ENCODE measurements at regions not wholly inside any gene's neighbourhood (a gene's known extent, or its start where the extent isn't known, plus 50 kb on each side); places are given as distances from the start of the nearest gene placed in this dataset.

DNA sequence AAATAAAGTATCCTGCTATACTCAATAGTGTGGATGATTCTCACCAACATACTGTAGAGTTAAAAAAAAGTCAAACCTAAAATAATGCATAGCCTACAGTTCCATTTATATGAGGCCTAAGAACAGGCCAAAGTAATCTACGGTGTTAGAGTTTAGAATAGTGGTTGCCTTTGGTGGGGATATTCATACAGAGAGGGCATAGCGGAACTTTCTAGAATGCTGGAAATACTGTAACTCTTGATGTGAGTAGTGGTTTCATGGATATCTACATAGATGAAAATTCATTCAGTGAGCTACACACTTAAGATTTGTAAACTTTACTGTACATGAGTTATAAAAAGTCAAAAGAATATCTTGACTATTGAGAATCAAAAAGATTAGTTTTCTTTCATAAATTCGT lies 349.9 kb upstream of the NFE2L3 start:
- DNase-seq = no peak

- no peak for DNase-seq
Measured at GRCh38 chr7:25802473-25802872, 349.5 kb upstream of the NFE2L3 start.

- DNase-seq = peak in 1 of 56 donors; percentile 1
Measured at GRCh38 chr7:25803117-25803887, 348.7 kb upstream of the NFE2L3 start.

- no peak for DNase-seq
Measured at GRCh38 chr7:25804154-25804553, 347.8 kb upstream of the NFE2L3 start.

GRCh38 chr7:25805027-25805687 lies 346.8 kb upstream of the NFE2L3 start:
- no peak for DNase-seq

DNA sequence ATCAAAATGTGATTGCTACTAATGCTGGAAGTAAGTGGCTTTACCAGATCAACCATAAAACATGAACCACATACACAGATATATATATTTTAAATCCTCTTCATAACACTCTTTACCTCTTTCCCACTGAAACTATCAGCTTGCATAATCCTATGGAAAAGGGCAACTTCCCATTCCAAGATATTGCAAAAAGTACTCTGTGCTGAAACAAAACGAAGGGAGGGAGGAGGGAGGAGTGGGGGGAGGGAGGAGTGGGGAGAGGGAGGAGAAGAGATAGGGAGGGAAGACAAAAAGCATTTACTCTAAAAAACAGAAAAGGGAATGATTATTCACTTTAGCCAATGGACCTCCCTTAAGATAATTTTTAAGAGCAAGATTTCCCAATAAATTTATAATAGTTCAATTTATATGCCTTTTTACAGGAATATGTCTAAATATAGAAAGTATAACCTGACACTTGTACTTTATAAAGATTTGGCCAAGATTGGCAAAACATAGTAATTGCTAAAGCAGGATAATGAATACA lies 344.8 kb upstream of the NFE2L3 start:
- no peak for DNase-seq

- DNase-seq = no peak
Measured at GRCh38 chr7:25809441-25809840, 342.6 kb upstream of the NFE2L3 start.

- no peak for DNase-seq
Measured at GRCh38 chr7:25812086-25812850, 339.7 kb upstream of the NFE2L3 start.

GRCh38 chr7:25813381-25813780 lies 338.6 kb upstream of the NFE2L3 start:
- DNase-seq = no peak

DNA sequence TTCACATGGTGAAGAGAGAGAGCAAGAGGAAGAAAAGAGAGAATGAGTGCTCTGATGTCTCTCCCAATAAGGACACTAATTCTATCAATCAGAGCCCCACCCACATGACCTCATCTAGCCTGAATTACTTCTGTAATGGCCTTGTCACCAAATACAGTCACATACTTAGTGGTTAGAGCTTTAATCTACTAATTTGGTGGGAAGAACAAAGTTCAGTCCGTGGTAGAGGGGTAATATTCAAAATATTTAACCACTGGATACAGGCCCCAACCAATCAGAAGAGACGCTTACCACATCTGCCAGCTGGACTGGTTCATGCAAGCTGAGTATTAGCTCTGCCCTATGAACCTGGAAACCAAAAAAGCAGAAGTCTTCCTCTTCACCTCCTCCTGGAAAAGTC lies 336.3 kb upstream of the NFE2L3 start:
- DNase-seq = no peak

DNA sequence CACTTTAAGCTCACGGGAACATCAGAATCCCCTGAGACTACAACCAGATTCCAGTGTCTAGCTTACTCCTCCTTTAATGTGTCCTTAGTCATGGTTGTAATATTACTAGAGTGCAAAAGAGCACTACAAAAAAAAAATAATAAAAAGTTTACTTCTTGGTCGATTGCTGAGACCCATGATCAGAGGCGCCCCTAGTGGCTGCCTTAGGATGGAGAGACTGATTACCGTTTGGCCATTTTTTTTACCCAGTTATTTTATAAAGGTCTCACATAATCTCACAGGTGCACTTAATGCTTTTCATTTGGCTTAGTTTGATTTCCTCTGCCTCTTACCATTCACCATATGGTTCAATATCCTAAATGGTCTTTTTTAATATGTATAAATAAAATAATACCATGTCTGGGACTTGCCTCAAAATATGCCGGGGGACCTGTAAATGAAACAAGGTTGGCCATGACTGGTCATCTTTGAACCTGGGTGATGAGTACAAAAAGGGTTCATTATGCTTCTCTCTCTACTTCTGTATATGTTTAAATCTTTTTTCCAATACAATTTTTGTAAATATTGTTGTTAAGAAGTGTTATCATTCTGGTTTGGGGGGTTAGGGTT lies 331.5 kb upstream of the NFE2L3 start:
- DNase-seq = no peak

DNA sequence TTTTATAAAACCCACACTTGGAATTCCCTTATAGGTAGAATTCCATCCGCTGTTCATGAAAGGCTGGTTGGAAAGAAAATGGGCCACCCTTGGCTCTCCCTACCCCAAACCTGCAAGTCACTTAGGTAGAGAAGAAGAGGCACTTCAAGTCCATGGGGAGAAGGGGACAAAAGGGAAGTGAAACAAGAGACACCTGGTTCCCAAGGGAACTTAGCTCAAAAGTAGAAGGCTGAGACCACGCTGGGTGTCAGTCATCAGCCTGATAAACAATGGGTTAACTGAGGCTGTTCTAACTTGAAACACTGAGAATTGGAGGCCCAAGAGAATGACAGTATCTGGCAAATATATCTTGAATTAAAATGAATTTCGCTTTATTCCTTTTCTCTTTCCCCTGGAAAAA lies 330.8 kb upstream of the NFE2L3 start:
- no peak for DNase-seq

- DNase-seq = no peak
Measured at GRCh38 chr7:25822823-25823222, 329.2 kb upstream of the NFE2L3 start.

DNA sequence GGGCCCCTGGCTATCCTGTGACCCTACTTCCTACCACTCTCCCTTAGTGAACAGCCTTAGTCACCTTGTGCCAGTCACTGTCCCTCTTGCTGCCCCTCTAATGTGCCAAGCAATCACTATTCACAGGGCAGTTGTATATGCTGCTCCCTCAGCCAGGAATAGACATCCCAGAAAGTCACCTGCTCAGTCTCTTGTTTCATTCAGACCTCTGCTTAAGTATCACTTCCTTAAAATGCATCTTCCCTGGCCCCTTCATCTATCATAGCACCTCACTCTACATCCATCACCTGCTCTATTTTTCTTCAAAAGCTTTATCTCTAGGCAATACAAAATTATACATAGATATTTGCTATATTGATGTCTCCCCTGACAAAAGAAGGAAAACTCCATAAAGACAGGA lies 328.4 kb upstream of the NFE2L3 start:
- no peak for DNase-seq

DNA sequence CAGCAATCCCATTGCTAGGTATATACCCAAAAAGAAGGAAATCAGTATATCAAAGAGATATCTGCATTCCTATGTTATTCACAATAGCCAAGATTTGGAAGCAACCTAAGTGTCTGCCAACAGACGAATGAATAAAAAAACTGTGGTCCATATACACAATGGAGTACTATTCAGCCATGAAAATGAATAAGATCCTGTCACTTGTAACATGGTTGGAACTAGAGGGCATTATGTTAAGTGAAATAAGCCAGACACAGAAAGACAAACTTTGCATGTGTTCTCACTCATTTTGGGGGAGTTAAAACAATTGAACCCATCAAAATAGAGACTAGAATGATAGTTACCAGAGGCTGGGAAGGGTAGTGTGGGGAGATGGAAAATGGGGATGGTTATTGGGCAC lies 323.5 kb upstream of the NFE2L3 start:
- no peak for DNase-seq

DNA sequence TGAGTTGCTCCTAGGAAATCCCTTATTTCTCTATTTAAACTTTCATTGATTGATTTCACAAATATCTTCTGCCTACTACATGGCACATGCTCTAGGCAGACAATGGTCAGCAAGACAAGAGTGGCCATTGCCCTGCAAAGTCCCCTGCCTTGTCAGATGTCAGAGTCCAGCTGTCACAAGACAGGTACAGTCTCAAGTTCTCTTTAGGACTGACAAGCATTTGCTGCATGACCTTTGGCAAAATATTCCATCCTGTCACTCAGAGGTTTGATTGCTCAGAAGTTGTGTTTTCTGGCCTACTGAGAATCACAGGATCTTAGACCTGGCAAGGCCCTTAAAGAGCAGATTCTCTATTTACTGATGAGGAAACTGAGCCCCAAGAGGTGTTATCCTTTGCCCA lies 322.3 kb upstream of the NFE2L3 start:
- DNase-seq = no peak

DNA sequence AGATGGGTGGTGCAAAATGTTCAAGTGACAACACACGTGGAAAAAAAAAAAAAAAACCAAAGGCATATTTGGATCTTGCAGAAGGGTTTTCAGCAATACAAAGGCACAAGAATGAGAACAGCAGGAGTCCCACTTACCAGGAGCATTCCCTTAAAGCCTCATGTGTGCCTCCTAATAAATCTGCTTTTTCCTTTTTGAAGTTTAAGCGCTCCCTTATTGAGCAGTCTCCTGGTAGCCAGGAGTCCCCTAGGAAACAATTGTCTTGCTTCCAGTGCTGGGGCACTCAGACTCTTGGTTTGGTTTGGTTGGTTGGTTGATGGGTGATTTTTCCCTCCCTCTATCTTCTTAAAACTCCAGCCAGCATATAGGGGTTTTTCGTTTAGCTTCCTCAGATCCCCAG lies 321.8 kb upstream of the NFE2L3 start:
- peak in 1 of 56 donors; percentile 11 for DNase-seq

DNA sequence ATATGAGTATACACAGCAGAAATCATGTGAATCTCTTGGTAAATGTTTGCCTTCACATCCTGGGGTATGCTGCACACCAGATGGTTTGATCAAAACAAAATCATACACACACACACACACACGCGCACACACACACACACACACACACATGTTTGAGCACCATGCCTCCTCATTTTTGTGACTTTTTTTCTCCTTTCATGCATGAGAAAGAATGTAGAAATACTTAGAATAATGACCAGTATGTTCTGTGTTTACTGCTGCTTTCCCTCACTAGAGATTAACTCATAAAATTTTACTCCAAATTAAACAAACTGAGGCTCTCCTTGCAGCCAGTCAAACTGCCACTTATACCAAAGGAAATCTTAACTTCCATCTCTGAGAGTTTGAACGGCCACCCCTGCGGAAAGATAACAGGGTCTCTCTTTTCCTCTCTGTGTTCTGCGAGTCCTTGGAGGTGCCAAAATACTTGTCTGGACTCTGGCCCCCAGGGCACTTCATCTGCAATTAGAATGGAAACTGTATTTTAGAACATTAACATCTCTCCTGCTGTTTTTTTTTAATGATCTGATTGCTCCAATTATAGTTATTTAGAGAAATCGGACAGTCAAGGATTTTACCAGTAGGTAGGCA lies 320.8 kb upstream of the NFE2L3 start:
- DNase-seq = no peak

- DNase-seq = peak in 3 of 56 donors; percentile 16 to 39 (median 22)
Measured at GRCh38 chr7:25831831-25832411, 320.1 kb upstream of the NFE2L3 start.

- DNase-seq = peak in 13 of 56 donors; percentile 6 to 44 (median 14)
Measured at GRCh38 chr7:25832456-25832855, 319.5 kb upstream of the NFE2L3 start.

DNA sequence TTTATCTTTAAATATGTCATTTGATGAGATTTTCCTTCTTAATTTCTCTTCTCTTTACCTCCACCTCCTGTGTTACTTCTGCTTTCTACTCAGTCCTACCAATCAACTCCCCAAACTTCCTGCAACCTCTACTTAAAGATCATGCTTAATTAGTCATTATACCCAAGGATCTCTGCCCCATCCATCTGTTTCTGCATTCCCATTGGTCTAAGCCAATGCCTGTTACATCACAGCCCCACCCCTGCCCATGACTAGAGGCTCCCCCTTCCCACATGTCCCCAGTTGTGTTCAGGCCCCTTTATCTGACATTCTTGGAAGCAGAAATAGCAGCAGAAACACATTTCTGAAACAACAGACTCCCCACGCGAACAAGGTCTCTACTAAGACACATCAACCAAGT lies 319.1 kb upstream of the NFE2L3 start:
- peak in 1 of 56 donors; percentile 19 for DNase-seq
